ENCODE measurements at regions not wholly inside any gene's neighbourhood (a gene's known extent, or its start where the extent isn't known, plus 50 kb on each side); places are given as distances from the start of the nearest gene placed in this dataset.
"Not testable (repeated sequence)": the region's sequence is repeated elsewhere in the genome, so short reads cannot be mapped to it uniquely, and the experiment has no call there.

- Histone ChIP-seq H3K9ac (ENCODE audit: low read length) (no peak overlapping the region), H3K4me3 (ENCODE audit: low read depth, low read length, poor library complexity, severe bottlenecking) (no peak overlapping the region), H3K27me3 (ENCODE audit: insufficient read depth, low read length) (no peaks in the 10 kb centered on the region), H3K9me2 (ENCODE audit: low read depth, low read length) (no peaks in the 10 kb centered on the region), H3K4me1 (ENCODE audit: insufficient read depth, low read length, severe bottlenecking) (no peaks in the 10 kb centered on the region), H2AFZ (ENCODE audit: low read length) (no peak overlapping the region), H3K27ac (ENCODE audit: low read depth, low read length, poor library complexity, severe bottlenecking) (no peak overlapping the region), H3K9me3 (ENCODE audit: low read length) (no peaks in the 10 kb centered on the region), H3K4me2 (ENCODE audit: low read length) (no peak overlapping the region), H3K79me2 (ENCODE audit: insufficient read depth, low read length) (no peaks in the 10 kb centered on the region), H3F3A (ENCODE audit: insufficient read depth, low read length) (no peaks in the 10 kb centered on the region), H3K36me3 (ENCODE audit: insufficient read depth, low read length) (no peaks in the 10 kb centered on the region), H4K20me1 (ENCODE audit: insufficient read depth, low read length) (no peaks in the 10 kb centered on the region)
- TF ChIP-seq, protein P1, sequence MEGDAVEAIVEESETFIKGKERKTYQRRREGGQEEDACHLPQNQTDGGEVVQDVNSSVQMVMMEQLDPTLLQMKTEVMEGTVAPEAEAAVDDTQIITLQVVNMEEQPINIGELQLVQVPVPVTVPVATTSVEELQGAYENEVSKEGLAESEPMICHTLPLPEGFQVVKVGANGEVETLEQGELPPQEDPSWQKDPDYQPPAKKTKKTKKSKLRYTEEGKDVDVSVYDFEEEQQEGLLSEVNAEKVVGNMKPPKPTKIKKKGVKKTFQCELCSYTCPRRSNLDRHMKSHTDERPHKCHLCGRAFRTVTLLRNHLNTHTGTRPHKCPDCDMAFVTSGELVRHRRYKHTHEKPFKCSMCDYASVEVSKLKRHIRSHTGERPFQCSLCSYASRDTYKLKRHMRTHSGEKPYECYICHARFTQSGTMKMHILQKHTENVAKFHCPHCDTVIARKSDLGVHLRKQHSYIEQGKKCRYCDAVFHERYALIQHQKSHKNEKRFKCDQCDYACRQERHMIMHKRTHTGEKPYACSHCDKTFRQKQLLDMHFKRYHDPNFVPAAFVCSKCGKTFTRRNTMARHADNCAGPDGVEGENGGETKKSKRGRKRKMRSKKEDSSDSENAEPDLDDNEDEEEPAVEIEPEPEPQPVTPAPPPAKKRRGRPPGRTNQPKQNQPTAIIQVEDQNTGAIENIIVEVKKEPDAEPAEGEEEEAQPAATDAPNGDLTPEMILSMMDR (IDR thresholded peaks at IDR 0.05; ENCODE audit: low read length) = no peak
- TF ChIP-seq EZH2 (IDR thresholded peaks at IDR 0.05; ENCODE audit: borderline replicate concordance, low read length) = no peak
Measured at GRCh38 chr6:55937951-55938690, 62.7 kb upstream of the BMP5 start.

- no peaks in the 10 kb centered on the region for H3K4me1 ChIP-seq (ENCODE audit: insufficient read depth, low read length, severe bottlenecking)
- TF ChIP-seq, protein P1 (IDR thresholded peaks at IDR 0.05; ENCODE audit: low read length) = no peak
- TF ChIP-seq EZH2 (IDR thresholded peaks at IDR 0.05; ENCODE audit: borderline replicate concordance, low read length) = no peak
Measured at GRCh38 chr6:55937261-55937947, 62.0 kb upstream of the BMP5 start.

DNA sequence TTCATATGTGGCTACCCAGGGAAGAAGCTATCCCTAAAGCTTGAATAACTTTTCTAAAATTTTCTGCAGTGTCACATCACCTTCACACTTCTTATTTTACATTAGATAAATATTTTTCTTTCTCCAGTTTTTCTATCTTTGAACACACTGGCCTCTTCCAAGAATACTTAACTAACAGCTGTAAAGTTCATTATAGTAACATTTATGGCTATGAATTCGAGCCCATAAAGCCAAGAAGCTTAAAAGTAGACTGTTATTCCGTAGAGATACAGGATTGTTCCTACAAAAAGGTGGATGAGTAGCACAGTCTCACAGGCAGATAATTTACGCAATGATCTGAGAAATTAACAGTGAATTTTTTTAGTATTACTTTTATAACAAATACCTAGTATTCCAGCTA lies 55.7 kb upstream of the BMP5 start:
- Histone ChIP-seq H3K27me3 (ENCODE audit: insufficient read depth, low read length) (no peaks in the 10 kb centered on the region), H3K79me2 (ENCODE audit: insufficient read depth, low read length) (no peaks in the 10 kb centered on the region), H3K9me3 (ENCODE audit: low read length) (no peaks in the 10 kb centered on the region), H2AFZ (ENCODE audit: low read length) (no peak overlapping the region), H3K4me2 (ENCODE audit: low read length) (no peak overlapping the region), H4K20me1 (ENCODE audit: insufficient read depth, low read length) (no peaks in the 10 kb centered on the region), H3K36me3 (ENCODE audit: insufficient read depth, low read length) (no peaks in the 10 kb centered on the region), H3K4me1 (ENCODE audit: insufficient read depth, low read length, severe bottlenecking) (no peaks in the 10 kb centered on the region), H3K4me3 (ENCODE audit: low read depth, low read length, poor library complexity, severe bottlenecking) (no peak overlapping the region), H3K9ac (ENCODE audit: low read length) (no peak overlapping the region), H3K9me2 (ENCODE audit: low read depth, low read length) (no peaks in the 10 kb centered on the region), H3K27ac (ENCODE audit: low read depth, low read length, poor library complexity, severe bottlenecking) (no peak overlapping the region), H3F3A (ENCODE audit: insufficient read depth, low read length) (no peaks in the 10 kb centered on the region)
- TF ChIP-seq EZH2 (IDR thresholded peaks at IDR 0.05; ENCODE audit: borderline replicate concordance, low read length) = no peak
- TF ChIP-seq, protein P1 (IDR thresholded peaks at IDR 0.05; ENCODE audit: low read length) = no peak

More at GRCh38 chr6:55937261-55937947, 62.0 kb upstream of the BMP5 start:
- H3K4me2 ChIP-seq (ENCODE audit: low read length) = no peak overlapping the region
- no peaks in the 10 kb centered on the region for H4K20me1 ChIP-seq (ENCODE audit: insufficient read depth, low read length)
- no peak overlapping the region for H3K9ac ChIP-seq (ENCODE audit: low read length)
- H3K27me3 ChIP-seq (ENCODE audit: insufficient read depth, low read length) = no peaks in the 10 kb centered on the region
- no peaks in the 10 kb centered on the region for H3K9me3 ChIP-seq (ENCODE audit: low read length)
- no peak overlapping the region for H3K27ac ChIP-seq (ENCODE audit: low read depth, low read length, poor library complexity, severe bottlenecking)
- no peaks in the 10 kb centered on the region for H3K9me2 ChIP-seq (ENCODE audit: low read depth, low read length)
- no peaks in the 10 kb centered on the region for H3K36me3 ChIP-seq (ENCODE audit: insufficient read depth, low read length)
- H3K4me3 ChIP-seq (ENCODE audit: low read depth, low read length, poor library complexity, severe bottlenecking) = no peak overlapping the region
- H2AFZ ChIP-seq (ENCODE audit: low read length) = no peak overlapping the region
- no peaks in the 10 kb centered on the region for H3F3A ChIP-seq (ENCODE audit: insufficient read depth, low read length)
- H3K79me2 ChIP-seq (ENCODE audit: insufficient read depth, low read length) = no peaks in the 10 kb centered on the region

DNA sequence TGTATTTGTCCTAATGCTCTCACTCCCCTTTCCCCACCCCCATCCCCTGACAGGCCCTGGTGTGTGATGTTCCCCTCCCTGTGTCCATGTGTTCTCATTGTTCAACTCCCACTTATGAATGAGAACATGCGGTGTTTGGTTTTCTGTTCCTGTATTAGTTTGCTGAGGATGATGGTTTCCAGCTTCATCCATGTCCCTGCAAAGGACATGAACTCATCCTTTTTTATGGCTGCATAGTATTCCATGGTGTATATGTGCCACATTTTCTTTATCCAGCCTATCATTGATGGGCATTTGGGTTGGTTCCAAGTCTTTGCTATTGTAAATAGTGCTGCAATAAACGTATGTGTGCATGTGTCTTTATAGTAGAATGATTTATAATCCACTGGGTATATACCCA lies 52.3 kb upstream of the BMP5 start:
- H3K27me3 ChIP-seq (ENCODE audit: insufficient read depth, low read length); H3K4me3 ChIP-seq (ENCODE audit: low read depth, low read length, poor library complexity, severe bottlenecking); H3K9me3 ChIP-seq (ENCODE audit: low read length); H3K27ac ChIP-seq (ENCODE audit: low read depth, low read length, poor library complexity, severe bottlenecking); H3K9ac ChIP-seq (ENCODE audit: low read length); H3K79me2 ChIP-seq (ENCODE audit: insufficient read depth, low read length); H3F3A ChIP-seq (ENCODE audit: insufficient read depth, low read length); H3K4me1 ChIP-seq (ENCODE audit: insufficient read depth, low read length, severe bottlenecking); H3K9me2 ChIP-seq (ENCODE audit: low read depth, low read length); H3K4me2 ChIP-seq (ENCODE audit: low read length); H4K20me1 ChIP-seq (ENCODE audit: insufficient read depth, low read length); H3K36me3 ChIP-seq (ENCODE audit: insufficient read depth, low read length); H2AFZ ChIP-seq (ENCODE audit: low read length): not testable (repeated sequence)
